Panc1 (cell line): ENCODE measurements at regions not wholly inside any gene's neighbourhood (a gene's known extent, or its start where the extent isn't known, plus 50 kb on each side); places are given as distances from the start of the nearest gene placed in this dataset.

Experiments
- CTCF ChIP-seq: fragments of 450-650 bp; IDR thresholded peaks from 2 replicates; pipeline ENCODE4 v1.5.1; 2017; ENCODE audit warnings: mild to moderate bottlenecking
- POLR2AphosphoS5 ChIP-seq: IDR thresholded peaks from 2 replicates; pipeline ENCODE4 v1.6.1; 2012; ENCODE audit warnings: mild to moderate bottlenecking, low read depth, low read length, moderate library complexity
- REST ChIP-seq, 2 experiments: IDR thresholded peaks; 2 replicates each; pipeline ENCODE4 v1.6.1; 2011 to 2012; ENCODE audit warnings: low read depth in 2 of 2, control low read depth in 1 of 2, low read length in 1 of 2, mild to moderate bottlenecking in 1 of 2, moderate library complexity in 1 of 2; ENCODE audit not compliant: insufficient read depth in 1 of 2

- TF ChIP-seq REST (IDR thresholded peaks at IDR 0.05; ENCODE audit: insufficient read depth in 1 of 2, low read depth in 2 of 2, low read length in 1 of 2) = no peak
- TF ChIP-seq CTCF = no peak
- no peak for TF ChIP-seq POLR2AphosphoS5
Measured at GRCh38 chrX:120746153-120746552, 116.3 kb upstream of the C1GALT1C1 start.
